Spinal cord (tissue), 9 donors: ENCODE measurements at regions not wholly inside any gene's neighbourhood (a gene's known extent, or its start where the extent isn't known, plus 50 kb on each side); places are given as distances from the start of the nearest gene placed in this dataset.

Experiments
- DNase-seq, 6 donors: peaks; one replicate each; pipeline versions ENCODE4 v3.0.0 to v3.0.0-alpha.2; 2013 to 2015; ENCODE audit warnings: low spot score in 6 of 6, low read depth in 4 of 6
- H3K27ac ChIP-seq: one replicate; pipeline ENCODE4 v1.5.1; 2013; ENCODE audit warnings: low read depth, low read length, control low read depth
- H3K27me3 ChIP-seq: one replicate; pipeline ENCODE4 v1.6.1; 2013; ENCODE audit warnings: low read length; ENCODE audit not compliant: control insufficient read depth, insufficient read depth
- H3K36me3 ChIP-seq: one replicate; pipeline ENCODE4 v1.6.1; 2013; ENCODE audit warnings: low read length; ENCODE audit not compliant: control insufficient read depth, insufficient read depth
- H3K4me1 ChIP-seq: one replicate; pipeline ENCODE4 v1.6.1; 2013; ENCODE audit warnings: low read length; ENCODE audit not compliant: control insufficient read depth, insufficient read depth
- H3K4me3 ChIP-seq: one replicate; pipeline ENCODE4 v1.5.1; 2013; ENCODE audit warnings: low read depth, low read length, control low read depth
- H3K9me3 ChIP-seq: one replicate; pipeline ENCODE4 v1.6.1; 2013; ENCODE audit warnings: low read length; ENCODE audit not compliant: control insufficient read depth, insufficient read depth
- WGBS: methylation state at CpG from one replicate; pipeline ENCODE4 v1.1.5; 2013; ENCODE audit warnings: missing lambda C conversion rate; ENCODE audit not compliant: insufficient coverage; 5-methylcytosine and 5-hydroxymethylcytosine counted together
- donor health status: healthy.

- no peaks in the 10 kb centered on the region for H3K27me3 ChIP-seq
- H3K9me3 ChIP-seq: no peaks in the 10 kb centered on the region
- DNase-seq: no peak
- no CpG with 5 or more reads among the region's 3 CpGs for WGBS
- H3K36me3 ChIP-seq: peaks cover 4% of the 10 kb centered on the region
- no peak overlapping the region for H3K27ac ChIP-seq
- H3K4me3 ChIP-seq: no peak overlapping the region
- H3K4me1 ChIP-seq: peaks cover 32% of the 10 kb centered on the region
Observed at GRCh38 chr1:201745023-201745422, 83.9 kb upstream of the IPO9 start.

- H3K4me3 ChIP-seq: no peak overlapping the region
- no peak for DNase-seq
- no peaks in the 10 kb centered on the region for H3K27me3 ChIP-seq
- H3K9me3 ChIP-seq: no peaks in the 10 kb centered on the region
- peaks cover 20% of the 10 kb centered on the region for H3K4me1 ChIP-seq
- no peak overlapping the region for H3K27ac ChIP-seq
- H3K36me3 ChIP-seq: peaks cover 2% of the 10 kb centered on the region
Observed at GRCh38 chr1:201746156-201746555, 82.8 kb upstream of the IPO9 start.

DNA sequence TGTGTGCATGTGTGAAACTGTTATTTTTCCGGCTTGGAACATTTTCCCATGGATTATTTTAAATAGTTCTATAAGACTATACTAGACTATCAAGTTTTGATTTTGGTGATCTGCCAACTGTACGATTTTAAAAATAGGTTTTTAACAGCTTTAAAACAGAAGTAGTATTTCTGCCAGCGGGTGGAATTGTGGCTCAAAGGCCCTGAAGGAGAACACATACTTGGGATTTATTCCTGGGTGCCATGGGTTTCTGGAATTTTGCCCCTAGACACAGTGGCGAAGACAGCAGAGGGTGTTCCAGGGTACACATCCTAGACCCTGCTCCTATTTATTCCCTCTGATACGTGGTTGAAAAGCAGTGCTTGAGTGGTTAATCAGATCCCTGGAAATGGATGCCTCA is 81.7 kb upstream of the IPO9 start:
- Histone ChIP-seq H3K9me3 (no peaks in the 10 kb centered on the region), H3K4me1 (peaks cover 13% of the 10 kb centered on the region), H3K36me3 (peaks cover 2% of the 10 kb centered on the region), H3K27ac (no peak overlapping the region), H3K4me3 (no peak overlapping the region), H3K27me3 (no peaks in the 10 kb centered on the region)
- WGBS: 57% methylated on average over 1 of the region's 5 CpGs
- DNase-seq: peak in 1 of 6 donors; percentile 71

- WGBS: no CpG with 5 or more reads among the region's 1 CpG
- peaks cover 2% of the 10 kb centered on the region for H3K36me3 ChIP-seq
- no peak overlapping the region for H3K27ac ChIP-seq
- H3K27me3 ChIP-seq: no peaks in the 10 kb centered on the region
- DNase-seq: no peak
- H3K4me1 ChIP-seq: peaks cover 10% of the 10 kb centered on the region
- no peak overlapping the region for H3K4me3 ChIP-seq
- H3K9me3 ChIP-seq: no peaks in the 10 kb centered on the region
Observed at GRCh38 chr1:201748335-201748734, 80.6 kb upstream of the IPO9 start.

GRCh38 chr1:201749059-201749690 is 79.8 kb upstream of the IPO9 start:
- 86% methylated on average over 3 of the region's 6 CpGs for WGBS
- Histone ChIP-seq H3K36me3 (peaks cover 2% of the 10 kb centered on the region), H3K4me1 (peaks cover 10% of the 10 kb centered on the region), H3K9me3 (no peaks in the 10 kb centered on the region), H3K27me3 (no peaks in the 10 kb centered on the region), H3K4me3 (no peak overlapping the region), H3K27ac (no peak overlapping the region)
- DNase-seq: peak in 1 of 6 donors; percentile 67

GRCh38 chr1:201750120-201750519 is 78.8 kb upstream of the IPO9 start:
- no peak for DNase-seq
- WGBS: no CpG with 5 or more reads among the region's 3 CpGs
- H3K4me1 ChIP-seq: peaks cover 10% of the 10 kb centered on the region
- H3K27ac ChIP-seq: no peak overlapping the region
- no peak overlapping the region for H3K4me3 ChIP-seq
- H3K27me3 ChIP-seq: no peaks in the 10 kb centered on the region
- H3K36me3 ChIP-seq: peaks cover 2% of the 10 kb centered on the region
- no peaks in the 10 kb centered on the region for H3K9me3 ChIP-seq

DNA sequence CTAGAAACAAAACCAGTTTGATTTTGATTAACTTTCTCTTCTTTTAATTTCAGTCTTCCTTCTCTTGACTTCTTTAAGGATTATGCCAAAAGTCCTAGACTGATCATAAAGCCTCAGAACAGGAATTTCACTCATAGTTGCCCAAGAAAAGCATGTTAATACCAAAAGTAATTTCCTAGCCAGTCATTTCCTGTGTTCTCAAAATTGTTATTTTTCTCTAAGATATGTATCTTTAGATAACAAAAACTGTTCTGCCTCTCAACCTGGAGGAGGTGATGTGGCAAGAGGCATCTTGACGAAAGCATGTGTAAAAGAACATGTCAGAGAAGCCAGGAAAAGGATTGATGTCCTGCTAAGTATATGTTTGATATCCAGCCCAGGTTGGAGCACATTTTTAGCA is 78.0 kb upstream of the IPO9 start:
- Histone ChIP-seq H3K27me3 (no peaks in the 10 kb centered on the region), H3K4me3 (no peak overlapping the region), H3K27ac (no peak overlapping the region), H3K4me1 (peaks cover 10% of the 10 kb centered on the region), H3K9me3 (no peaks in the 10 kb centered on the region), H3K36me3 (peaks cover 2% of the 10 kb centered on the region)
- 67% methylated on average over 1 of the region's 1 CpG for WGBS
- no peak for DNase-seq

DNA sequence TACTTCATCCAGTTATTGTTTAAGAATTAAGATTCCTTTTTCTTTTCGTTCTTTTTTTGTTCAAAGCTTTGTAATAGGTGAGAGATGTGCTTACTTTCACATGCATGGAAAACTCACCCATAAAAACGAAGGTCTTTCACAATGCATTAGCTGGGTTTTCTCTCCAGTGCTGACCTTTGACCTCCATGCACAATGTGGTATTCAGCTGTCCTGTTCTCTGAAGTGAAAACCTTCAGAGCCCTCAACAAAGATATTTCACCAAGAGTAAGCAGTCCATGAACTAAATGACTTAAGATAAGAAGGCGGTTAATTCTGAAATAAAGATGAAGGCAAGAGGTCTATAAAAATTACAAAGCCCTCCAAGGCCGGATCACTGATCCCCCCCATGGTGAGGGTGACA is 77.1 kb upstream of the IPO9 start:
- no peak for DNase-seq
- Histone ChIP-seq H3K4me1 (peaks cover 6% of the 10 kb centered on the region), H3K36me3 (no peaks in the 10 kb centered on the region), H3K4me3 (no peak overlapping the region), H3K27me3 (no peaks in the 10 kb centered on the region), H3K27ac (no peak overlapping the region), H3K9me3 (no peaks in the 10 kb centered on the region)
- WGBS: no CpG with 5 or more reads among the region's 4 CpGs

GRCh38 chr1:201752333-201752732 is 76.6 kb upstream of the IPO9 start:
- no peaks in the 10 kb centered on the region for H3K27me3 ChIP-seq
- WGBS: 86% methylated on average over 1 of the region's 2 CpGs
- peaks cover 3% of the 10 kb centered on the region for H3K4me1 ChIP-seq
- peak in 1 of 6 donors; percentile 62 for DNase-seq
- H3K36me3 ChIP-seq: no peaks in the 10 kb centered on the region
- no peak overlapping the region for H3K27ac ChIP-seq
- no peak overlapping the region for H3K4me3 ChIP-seq
- no peaks in the 10 kb centered on the region for H3K9me3 ChIP-seq

GRCh38 chr1:201753492-201753891 is 75.5 kb upstream of the IPO9 start:
- Histone ChIP-seq H3K36me3 (no peaks in the 10 kb centered on the region), H3K9me3 (no peaks in the 10 kb centered on the region), H3K27ac (no peak overlapping the region), H3K4me1 (peaks cover 3% of the 10 kb centered on the region), H3K4me3 (no peak overlapping the region), H3K27me3 (no peaks in the 10 kb centered on the region)
- no CpG with 5 or more reads among the region's 3 CpGs for WGBS
- no peak for DNase-seq
